Breast epithelium (tissue), 3 donors: ENCODE measurements at regions not wholly inside any gene's neighbourhood (a gene's known extent, or its start where the extent isn't known, plus 50 kb on each side); places are given as distances from the start of the nearest gene placed in this dataset.

Experiments used
- POLR2AphosphoS5 ChIP-seq, 3 donors: sonication (generic); formaldehyde crosslinking; IDR thresholded peaks; one replicate each; pipeline ENCODE4 v1.6.1; 2017; ENCODE audit warnings: antibody characterized with exemption in 3 of 3
- TF ChIP-seq, protein P1 (sequence below), 3 donors: fragments of 450-650 bp; IDR thresholded peaks; one replicate each; pipeline ENCODE4 v1.5.1; 2016 to 2017; ENCODE audit warnings: antibody characterized with exemption in 3 of 3, mild to moderate bottlenecking in 3 of 3, moderate library complexity in 3 of 3

GRCh38 chr2:186426153-186427016, 59.7 kb upstream of the ZC3H15 start:
- TF ChIP-seq POLR2AphosphoS5 (IDR thresholded peaks at IDR 0.05): no peak
- TF ChIP-seq, protein P1, sequence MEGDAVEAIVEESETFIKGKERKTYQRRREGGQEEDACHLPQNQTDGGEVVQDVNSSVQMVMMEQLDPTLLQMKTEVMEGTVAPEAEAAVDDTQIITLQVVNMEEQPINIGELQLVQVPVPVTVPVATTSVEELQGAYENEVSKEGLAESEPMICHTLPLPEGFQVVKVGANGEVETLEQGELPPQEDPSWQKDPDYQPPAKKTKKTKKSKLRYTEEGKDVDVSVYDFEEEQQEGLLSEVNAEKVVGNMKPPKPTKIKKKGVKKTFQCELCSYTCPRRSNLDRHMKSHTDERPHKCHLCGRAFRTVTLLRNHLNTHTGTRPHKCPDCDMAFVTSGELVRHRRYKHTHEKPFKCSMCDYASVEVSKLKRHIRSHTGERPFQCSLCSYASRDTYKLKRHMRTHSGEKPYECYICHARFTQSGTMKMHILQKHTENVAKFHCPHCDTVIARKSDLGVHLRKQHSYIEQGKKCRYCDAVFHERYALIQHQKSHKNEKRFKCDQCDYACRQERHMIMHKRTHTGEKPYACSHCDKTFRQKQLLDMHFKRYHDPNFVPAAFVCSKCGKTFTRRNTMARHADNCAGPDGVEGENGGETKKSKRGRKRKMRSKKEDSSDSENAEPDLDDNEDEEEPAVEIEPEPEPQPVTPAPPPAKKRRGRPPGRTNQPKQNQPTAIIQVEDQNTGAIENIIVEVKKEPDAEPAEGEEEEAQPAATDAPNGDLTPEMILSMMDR (IDR thresholded peaks at IDR 0.05): no peak
